Activated CD8-positive, alpha-beta memory T cell treated with anti-CD3 and anti-CD28 coated beads, Interleukin-2, amount 50 U/mL, for 24 hours (primary cell): ENCODE measurements at regions not wholly inside any gene's neighbourhood (a gene's known extent, or its start where the extent isn't known, plus 50 kb on each side); places are given as distances from the start of the nearest gene placed in this dataset.
"Not testable (repeated sequence)": the region's sequence is repeated elsewhere in the genome, so short reads cannot be mapped to it uniquely, and the experiment has no call there.

Experiments
- DNase-seq: peaks from one replicate; pipeline ENCODE4 v3.0.0-alpha.2; 2020; ENCODE audit errors: extremely low read depth

- not testable (repeated sequence) for DNase-seq
Measured at GRCh38 chr10:78096486-78096885, 62.8 kb downstream of the RPS24 start.

- DNase-seq = not testable (repeated sequence)
Measured at GRCh38 chr10:78102593-78102992, 68.9 kb downstream of the RPS24 start.

DNA sequence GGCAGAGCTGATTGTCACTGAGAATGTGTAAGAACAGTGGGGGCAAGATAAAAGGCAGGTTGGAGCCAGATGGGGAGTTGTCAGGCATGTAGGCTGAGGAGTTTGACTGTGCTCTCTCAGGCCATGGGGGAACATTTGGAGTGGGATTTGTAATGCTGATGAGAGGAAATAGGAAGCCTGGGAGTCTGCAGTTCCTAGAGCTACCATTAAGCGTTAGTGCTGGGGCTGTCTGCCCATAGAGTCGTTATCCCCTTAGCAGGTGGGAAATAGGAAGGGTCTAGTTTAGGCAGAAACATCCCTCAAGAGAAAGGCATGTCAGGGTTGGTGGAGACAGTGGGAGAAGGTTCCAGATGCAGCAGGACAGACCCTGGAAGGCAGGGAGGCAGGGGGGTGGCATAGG is 75.5 kb downstream of the RPS24 start:
- DNase-seq = no peak

DNA sequence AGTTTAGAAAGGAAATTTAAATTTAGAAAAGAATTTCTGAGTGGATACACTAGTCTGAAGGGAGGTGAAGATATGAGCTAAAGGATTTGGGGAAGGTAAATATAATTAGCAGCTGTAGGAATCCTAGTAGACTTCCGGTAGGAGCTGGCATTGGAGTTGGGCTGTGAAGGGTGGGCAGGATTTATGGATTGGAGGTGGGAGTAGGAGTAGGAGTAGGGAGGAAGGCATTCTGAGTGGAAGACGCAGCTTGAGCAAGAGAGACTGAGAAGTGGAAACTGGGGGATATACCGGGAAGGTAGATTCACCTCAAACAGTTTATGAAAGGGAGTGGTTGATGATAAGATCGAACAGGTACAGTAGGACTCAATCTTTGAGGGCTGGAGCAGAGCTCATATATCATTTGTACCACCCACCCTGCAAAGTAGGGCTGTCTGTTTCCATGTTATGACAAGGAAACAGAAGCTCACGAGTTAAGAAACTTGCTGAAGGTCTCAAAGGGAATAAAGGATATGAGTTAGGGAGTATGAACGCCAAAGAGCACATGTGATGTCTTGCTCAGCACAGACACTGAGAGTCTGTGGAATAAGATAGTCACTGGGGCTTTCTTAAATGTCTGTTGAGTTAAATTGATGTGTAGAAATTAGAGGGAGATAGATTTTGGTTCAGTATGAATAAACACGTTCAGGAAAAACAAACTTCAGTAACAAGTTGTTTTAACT is 81.6 kb downstream of the RPS24 start:
- no peak for DNase-seq

DNA sequence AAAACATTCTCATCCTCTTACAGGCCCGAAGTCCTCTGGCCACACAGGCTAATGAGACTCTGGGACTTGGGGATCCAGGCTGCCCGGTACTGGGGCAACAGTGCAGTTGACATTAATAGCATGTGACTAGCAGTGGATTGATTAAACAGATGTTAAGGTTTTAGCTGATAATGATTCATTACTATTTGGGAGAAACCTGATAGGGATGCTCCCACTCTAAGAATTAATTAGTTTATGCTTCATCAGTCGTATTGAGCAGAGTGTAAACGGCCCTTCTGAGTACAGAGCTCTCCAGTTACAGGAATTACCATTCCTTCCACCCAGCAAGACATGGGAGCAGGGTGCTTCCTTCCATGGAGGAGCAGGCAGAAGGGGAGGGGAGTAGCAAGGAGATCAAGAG is 82.7 kb downstream of the RPS24 start:
- DNase-seq = no peak

DNA sequence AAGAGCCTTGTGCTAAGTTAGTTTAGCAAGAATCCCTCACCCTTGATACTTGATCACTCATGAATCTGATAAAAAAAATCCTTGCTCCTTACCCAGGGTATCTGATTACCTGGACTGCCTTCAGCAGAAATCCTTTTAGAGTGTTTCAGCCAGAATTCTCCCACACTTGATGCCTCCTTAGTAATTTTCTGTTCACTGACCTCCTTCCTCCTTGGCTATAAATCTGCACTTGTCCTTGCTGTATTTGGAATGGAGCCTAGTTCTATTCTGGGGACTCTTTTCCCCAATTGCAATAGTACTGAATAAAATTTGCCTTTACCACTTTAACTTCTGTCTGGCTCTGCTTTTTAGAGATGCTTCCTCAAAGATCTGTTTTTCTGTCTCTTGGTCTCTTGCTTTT is 84.9 kb downstream of the RPS24 start:
- no peak for DNase-seq

- DNase-seq = no peak
Measured at GRCh38 chr10:78121801-78122200, 88.1 kb downstream of the RPS24 start.

GRCh38 chr10:78124167-78124566 is 90.5 kb downstream of the RPS24 start:
- DNase-seq = no peak

DNA sequence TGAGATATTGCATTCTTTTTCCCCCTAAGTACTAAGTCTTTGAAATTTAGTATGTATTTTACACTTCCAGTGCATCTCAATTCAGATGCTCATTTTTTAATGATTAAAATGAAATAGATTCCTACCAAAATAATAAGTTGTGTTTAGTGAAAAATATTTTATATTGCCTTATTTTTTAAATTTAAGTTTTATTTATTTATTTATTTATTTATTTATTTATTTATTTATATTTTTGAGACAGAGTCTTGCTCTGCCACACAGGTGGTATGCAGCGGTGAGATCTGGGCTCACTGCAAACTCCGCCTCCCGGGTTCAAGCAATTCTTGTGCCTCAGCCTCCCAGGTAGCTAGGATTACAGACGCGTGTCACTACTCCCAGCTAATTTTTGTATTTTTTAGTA is 95.5 kb downstream of the RPS24 start:
- DNase-seq = no peak

DNA sequence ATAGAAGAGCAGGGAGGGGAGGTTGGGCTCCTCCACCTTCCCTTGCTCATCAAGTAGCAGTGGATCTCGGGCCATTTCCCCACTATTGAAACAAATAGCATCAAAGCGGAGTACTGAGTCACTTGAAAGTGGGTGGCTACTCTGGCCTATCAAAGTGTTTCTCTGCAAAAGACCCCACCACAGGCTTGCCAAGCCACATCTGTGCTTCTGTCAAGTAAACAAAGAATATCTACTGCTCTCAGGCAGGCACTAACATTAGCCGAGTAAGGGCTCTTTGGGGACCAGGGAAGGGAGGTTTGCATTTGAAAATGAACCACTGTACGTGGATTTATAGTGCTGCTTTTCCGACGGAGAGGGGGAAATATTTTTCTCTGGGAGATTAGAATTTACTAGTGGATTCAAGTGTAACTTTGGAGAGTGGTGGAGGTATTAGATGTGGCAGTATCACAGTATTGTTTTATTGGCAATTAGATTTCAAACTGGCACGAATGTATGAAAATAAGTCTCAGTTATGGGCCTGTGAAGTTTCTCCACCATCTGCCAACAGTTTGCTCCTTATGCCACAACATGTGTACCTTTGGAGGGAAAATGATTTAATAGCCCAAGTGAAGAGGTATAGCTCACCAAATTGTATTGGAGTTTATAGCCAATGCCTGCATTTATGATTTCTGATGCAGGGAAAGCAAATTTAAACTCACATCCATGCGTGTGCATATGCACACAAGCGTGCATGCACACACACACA is 97.5 kb downstream of the RPS24 start:
- no peak for DNase-seq

DNA sequence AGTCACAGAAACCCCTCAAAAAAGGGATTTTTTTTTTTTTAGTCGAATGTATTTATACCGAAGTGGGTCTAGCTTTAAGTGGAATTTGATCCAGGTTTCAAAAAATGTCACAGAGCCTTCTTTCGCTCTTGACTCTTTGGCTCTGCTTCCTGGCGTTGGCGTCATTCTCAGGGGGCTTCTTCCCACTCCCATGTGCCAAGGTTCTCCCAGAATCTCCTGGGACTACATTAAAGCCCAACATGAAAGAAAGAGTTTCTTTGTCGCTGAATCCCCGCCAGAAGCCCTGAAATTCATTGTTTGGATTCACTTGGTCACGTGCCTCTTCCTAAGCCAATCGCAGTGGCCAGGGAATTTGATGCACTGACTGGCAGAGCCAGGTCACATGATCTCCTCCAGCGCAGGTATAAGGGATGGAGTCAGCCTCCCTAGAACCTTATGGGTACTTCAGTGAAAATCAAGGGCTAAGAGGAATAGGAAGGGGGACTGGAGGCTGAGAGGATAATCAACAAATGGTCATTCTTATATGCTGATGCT is 101.2 kb downstream of the RPS24 start:
- no peak for DNase-seq

GRCh38 chr10:78137147-78137546 is 103.5 kb downstream of the RPS24 start:
- DNase-seq = no peak

DNA sequence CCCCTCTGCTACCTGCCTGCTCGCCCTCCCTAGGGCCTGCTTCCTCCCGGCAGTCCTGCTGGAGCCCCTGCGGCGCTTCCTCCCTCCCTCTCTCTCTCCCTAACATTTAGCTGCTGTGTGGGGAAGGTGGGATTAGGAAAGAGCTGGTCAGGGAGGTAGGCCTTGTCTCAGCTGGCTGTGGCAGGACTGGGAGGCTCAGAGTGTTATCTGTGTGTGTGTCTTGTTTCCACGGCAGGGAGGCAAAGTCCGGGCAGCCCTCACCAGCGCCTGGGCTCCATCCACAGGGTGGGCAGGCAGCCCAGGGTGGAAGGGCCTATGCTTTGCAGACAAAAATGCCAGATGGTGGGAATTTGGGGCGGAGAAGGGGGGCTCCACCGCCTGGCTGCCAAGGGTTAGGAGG is 105.7 kb downstream of the RPS24 start:
- DNase-seq = no peak

- no peak for DNase-seq
Measured at GRCh38 chr10:78140066-78140630, 106.5 kb downstream of the RPS24 start.

- no peak for DNase-seq
Measured at GRCh38 chr10:78143576-78143975, 109.9 kb downstream of the RPS24 start.

- DNase-seq = no peak
Measured at GRCh38 chr10:78146200-78146599, 112.5 kb downstream of the RPS24 start.

DNA sequence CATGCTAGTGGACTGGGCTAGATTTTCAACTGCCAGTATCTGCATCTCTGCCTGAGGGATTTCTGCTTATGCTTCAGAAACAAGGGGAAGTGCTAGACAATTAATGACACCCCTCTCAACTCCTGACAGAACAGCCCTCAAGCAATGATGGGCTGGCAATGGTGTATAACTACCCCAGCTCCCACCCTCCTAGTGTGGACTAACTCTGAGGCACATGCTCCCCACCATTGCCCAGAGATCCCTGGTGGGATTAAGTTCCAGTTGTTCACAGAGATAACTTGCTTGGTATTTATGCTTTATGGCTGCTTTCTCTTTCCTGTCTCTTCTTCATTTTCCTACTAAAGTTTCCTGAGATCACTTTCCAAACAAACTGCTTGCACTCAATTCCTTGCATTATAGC is 113.5 kb downstream of the RPS24 start:
- DNase-seq = no peak

DNA sequence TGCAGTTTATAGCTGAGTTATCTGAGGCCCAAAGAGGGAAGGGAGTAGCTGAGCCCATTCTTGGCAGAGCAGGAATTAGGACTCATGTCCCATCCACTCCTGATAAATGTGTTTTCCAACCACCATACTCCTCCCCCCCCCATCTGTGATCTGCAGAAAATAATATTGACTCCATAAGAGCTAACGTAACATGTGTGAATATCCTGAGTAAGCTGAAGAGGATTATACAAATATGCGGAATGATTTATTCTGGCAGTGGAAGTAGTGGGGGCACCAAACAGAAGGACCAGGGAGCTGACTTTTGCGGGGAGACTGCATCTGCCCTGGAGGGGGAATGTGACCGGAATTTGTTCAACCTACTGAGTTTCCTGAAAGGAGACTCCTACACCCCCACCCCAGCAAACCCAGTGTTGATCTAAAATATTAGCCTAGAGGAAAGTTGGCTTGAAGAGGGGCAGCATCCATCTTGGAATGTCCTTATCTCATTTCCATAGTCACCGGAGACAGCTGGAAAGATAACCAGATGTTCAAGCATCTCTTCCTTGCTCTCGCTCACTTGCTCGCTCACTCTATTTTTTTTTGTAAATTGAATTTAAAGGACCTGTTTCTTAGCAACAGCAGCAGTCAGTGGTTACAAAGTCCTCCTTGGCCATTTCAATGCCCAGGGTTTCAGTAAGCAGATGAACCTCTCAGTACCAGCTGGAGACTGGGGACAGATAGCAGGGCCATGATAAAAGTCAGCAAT is 114.7 kb downstream of the RPS24 start:
- no peak for DNase-seq

DNA sequence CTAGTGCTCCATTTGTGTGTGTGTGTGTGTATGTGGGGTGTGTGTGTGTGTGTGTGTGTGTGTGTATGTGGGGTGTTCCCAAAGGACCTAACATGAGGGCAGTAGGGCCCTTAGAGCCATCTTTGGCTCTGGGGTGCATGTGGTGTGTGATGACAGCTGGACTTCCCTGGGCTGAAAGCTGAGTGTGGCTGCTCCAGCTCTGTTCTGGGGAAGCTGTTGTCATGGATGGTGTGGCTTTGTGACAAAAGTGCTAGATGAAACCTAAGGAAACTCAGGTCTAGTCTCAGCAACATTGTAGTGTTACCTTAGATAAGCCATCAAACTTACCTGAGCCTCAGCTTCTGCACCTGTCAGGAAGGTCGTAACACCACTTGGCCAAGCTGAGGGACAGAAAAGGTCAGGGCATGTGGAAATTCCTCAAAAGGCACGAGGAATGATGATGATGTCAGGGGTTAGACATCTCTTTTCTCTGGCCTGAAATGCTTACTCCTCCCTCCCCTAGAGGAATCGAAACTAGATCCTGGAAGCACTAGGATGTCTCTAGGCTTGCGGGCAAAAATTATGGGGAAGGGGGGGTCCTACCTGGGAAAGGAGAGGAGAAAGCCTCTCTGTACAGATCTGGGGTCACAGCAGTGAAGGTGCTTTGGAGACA is 115.4 kb downstream of the RPS24 start:
- DNase-seq = no peak

GRCh38 chr10:78150756-78151155 is 117.1 kb downstream of the RPS24 start:
- no peak for DNase-seq

GRCh38 chr10:78155722-78156121 is 122.1 kb downstream of the RPS24 start:
- no peak for DNase-seq

DNA sequence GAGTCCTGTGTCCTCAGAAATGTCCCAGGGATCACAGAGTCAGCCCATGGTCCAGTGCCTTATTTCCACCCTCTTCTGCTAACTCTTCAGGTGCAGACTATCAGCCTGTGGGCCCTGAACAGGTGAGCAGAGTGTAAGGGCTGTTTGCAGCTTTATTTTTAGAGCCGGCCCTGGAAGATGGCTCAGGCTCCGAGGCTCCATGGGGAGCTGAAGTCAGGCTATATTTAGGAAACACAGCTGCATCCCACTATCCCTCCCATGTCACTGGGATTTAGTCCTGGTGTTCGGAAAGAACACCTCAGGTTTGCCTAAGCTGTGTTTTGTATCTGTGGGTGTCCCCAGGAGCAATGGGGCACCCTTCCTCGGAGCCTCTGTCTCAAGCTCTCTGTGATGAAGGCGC is 126.9 kb downstream of the RPS24 start:
- DNase-seq = no peak
